D341Med (cell line): ENCODE measurements at regions not wholly inside any gene's neighbourhood (a gene's known extent, or its start where the extent isn't known, plus 50 kb on each side); places are given as distances from the start of the nearest gene placed in this dataset.

Experiments
- DNase-seq: peaks from one replicate; pipeline ENCODE4 v3.0.0; 2012; ENCODE audit warnings: low spot score

GRCh38 chr20:23279836-23280235 is 70.8 kb upstream of the NXT1 start:
- DNase-seq: no peak

- no peak for DNase-seq
Measured at GRCh38 chr20:23278172-23278571, 72.4 kb upstream of the NXT1 start.

GRCh38 chr20:23277316-23277715 is 73.3 kb upstream of the NXT1 start:
- DNase-seq: no peak

DNA sequence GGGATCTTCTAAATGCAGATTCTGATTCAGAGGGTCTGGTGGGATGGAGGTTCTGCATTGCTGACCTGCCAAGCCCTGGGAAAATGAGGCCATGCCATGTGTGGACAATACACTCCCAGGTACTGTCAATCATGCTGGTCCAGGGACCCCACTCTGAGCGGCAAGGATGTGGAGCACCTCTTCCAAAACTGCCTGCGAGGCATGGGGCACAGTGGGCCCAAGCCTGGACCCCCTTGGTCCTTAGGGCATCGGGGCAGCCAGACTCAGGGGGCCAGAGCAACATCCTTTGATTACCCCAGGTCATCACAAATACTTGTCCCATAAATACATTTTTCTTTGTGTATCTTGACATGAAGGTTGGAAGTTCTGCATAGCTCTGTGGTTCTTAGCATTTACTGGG is 76.8 kb upstream of the NXT1 start:
- no peak for DNase-seq

GRCh38 chr20:23272176-23273029 is 78.2 kb upstream of the NXT1 start:
- no peak for DNase-seq

DNA sequence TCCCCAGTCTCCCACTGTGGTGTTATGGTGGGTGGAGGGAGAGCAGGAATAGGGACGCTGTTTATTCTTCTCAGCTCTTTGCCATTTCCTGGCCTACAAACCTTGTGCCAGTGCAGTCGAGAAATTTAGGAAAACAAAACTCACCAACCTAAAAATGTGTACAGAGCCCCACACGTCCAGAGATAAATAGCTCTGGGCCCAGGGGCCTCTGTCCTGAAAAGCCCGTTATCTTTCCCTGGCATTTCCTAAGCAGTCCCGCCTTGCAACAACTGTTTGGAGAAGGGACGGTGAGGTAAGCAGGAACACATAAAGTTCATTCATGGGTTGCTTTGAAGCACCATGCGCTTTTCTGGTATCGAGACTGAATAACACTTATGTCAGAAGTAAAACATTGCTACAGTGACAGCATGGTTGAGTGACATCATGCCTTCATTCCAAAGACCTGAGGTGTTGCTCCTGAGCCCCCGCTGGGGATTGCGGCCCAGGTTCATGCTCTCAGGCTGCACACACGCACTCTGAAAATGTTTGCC is 80.1 kb upstream of the NXT1 start:
- DNase-seq: no peak

DNA sequence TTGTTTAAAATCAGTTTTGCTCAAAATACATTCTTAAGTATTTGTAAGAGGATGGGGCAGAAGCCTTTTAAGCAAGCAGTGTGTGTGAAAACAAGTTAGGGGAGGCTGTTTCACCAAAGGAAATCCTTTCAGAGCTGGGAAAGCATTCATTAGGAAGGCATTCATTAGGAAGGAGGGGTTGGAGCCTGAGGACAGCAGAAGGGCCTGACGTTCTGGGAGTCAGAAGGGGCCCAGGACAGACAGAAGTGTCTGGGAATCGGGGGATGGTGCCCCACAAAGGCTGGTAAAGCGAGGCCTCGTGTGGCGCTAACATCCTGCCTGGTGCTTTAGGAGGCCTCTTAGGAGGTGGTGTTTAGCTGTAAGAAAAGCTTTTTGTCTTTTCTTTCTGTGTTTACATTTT is 80.6 kb upstream of the NXT1 start:
- no peak for DNase-seq

DNA sequence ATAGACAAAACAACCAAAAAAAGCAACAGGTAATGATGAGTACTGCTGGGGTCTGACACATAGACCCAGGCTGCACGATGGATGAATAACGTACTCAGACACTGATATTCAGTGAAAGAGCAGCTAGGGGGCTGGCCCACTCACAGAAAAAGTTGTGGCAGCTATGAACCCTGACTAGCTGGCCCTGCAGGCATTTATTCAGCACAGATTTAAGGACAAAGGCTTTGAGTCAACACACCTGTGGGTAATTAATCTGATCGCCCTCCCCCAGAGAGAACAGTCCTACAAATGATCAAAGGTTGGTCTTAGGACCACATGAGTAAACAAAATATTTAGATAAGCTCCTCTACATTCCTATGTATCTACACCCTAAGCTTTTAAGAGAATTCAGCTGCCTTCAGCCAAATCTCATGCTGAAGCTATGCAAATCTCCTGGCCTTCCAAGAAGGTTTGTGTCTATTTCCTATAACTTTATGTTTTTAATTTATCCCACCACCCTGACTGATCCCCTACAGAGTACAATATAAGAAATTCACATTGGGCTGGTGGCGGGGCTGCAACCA is 81.7 kb upstream of the NXT1 start:
- DNase-seq: no peak

- no peak for DNase-seq
Measured at GRCh38 chr20:23267909-23268308, 82.7 kb upstream of the NXT1 start.

GRCh38 chr20:23266530-23267398 is 83.8 kb upstream of the NXT1 start:
- no peak for DNase-seq

GRCh38 chr20:23265226-23265625 is 85.4 kb upstream of the NXT1 start:
- no peak for DNase-seq

- DNase-seq: no peak
Measured at GRCh38 chr20:23264545-23264944, 86.0 kb upstream of the NXT1 start.

- DNase-seq: no peak
Measured at GRCh38 chr20:23260181-23260840, 90.3 kb upstream of the NXT1 start.

DNA sequence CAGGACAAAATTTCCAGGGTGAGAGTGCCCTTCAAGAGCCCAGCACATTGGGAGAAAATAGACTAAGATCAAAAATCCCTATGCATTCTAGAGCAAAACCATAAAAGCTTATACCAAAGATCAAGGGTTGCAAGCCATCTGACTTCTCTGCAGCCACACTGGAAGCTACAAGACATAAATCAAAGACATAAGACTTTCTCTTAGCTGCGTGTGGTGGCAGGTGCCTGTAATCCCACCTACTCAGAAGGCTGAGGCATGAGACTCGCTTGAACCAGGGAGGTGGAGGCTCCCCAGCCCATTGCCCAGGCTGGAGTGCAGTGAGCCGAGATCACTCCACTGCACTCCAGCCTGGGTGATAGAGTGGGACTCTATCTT is 91.9 kb upstream of the NXT1 start:
- no peak for DNase-seq

DNA sequence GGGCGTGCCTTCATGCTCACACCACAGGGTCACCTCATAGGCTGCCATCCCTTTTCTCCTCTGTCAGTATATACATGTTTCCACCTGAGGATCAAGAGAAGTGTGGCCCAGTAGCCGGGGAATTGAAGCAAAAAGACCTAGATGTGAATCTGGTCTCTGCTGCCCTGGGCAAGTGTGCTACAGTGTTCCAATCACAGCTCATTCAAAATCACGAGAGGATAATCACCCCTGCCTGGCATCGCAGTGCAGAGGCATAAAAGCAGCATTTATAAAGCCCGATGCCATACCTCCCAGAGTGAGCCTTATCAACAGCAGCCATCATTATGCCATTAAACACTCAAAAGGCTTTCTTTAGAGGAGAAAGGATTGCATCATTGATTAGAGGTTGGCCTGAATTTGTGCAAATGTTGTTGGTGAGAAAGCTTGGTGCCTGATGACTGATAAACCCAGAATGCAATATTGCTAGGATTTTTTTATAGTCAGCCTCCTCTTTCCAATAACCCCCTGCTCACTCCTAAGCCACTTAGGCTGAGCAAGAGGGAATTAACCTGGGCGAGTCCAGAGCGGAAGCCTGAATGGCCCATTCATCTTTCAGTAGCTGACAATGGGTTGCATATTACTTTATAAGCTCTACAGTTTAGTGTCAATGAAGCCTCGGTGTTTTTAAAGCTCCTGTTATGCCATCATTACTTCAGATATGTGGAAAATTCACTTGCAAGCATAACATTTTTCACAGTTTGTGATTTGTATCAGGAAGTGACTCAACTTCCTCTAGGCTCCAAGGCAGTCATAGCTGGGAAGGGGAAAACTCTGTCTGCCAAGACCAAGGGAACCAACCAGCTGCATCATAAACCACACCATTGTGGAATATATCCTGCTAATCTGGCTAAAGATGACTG is 92.5 kb upstream of the NXT1 start:
- no peak for DNase-seq

GRCh38 chr20:23257106-23257761 is 93.4 kb upstream of the NXT1 start:
- DNase-seq: no peak

GRCh38 chr20:23255716-23256385 is 94.7 kb upstream of the NXT1 start:
- DNase-seq: no peak

- no peak for DNase-seq
Measured at GRCh38 chr20:23255106-23255505, 95.5 kb upstream of the NXT1 start.

- no peak for DNase-seq
Measured at GRCh38 chr20:23254505-23254904, 96.1 kb upstream of the NXT1 start.

DNA sequence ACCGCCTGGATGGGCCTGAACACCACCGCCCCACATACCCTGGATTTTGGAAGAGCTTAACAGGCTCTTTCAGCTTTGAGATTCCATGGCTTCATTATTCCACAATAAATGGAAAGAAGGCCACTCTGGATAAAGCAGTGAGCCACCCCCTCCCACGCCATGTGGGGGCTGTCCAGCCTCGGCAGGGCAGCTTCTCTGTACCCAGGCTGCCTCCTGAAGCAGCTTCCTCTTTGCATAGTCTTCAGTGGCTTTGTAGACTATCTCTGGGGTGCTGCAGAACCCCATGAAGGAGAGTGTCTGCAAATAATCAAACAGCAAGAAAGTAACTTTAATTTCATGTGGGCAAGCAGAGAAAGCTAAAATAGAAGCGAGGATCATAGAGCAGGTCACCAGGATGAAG is 96.6 kb upstream of the NXT1 start:
- DNase-seq: no peak
